ENCODE measurements at regions not wholly inside any gene's neighbourhood (a gene's known extent, or its start where the extent isn't known, plus 50 kb on each side); places are given as distances from the start of the nearest gene placed in this dataset.

DNA sequence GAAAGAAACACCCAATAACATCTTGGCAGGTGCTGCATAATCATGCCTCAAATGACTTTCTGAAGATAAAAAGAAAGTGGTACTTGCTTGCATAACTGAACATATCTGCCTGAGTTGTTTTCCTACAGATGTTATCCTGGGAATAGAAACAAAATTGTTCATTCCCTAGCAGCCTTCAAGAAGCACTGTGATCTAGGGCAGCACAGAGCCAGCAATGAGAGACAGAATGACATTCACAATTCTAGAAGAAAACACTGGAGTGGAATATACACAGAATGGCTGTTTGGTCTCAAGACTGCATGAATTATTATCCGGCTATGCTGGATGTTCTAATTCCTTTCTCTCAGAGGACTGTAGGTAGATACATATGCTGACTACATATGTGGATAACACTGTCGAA lies 790.9 kb downstream of the PDHA2 start:
- Histone ChIP-seq H3K79me2 (ENCODE audit: control insufficient read depth, insufficient read depth, low read length) (no peaks in the 10 kb centered on the region), H2AFZ (ENCODE audit: low read depth, low read length) (no peak overlapping the region), H4K20me1 (replicated peaks; ENCODE audit: control insufficient read depth, extremely low read depth, insufficient read depth, low read length) (no peaks in the 10 kb centered on the region), H3K4me3 (replicated peaks in 1 of 3; ENCODE audit: insufficient read depth in 1 of 3, low read depth in 1 of 3, low read length in 3 of 3) (no peak overlapping the region), H3K27me3 (ENCODE audit: control insufficient read depth in 2 of 2, insufficient read depth in 2 of 2, low read length in 2 of 2) (no peaks in the 10 kb centered on the region), H3K9ac (replicated peaks; ENCODE audit: extremely low read depth, insufficient read depth, low read length) (no peak overlapping the region), H3K9me1 (replicated peaks; ENCODE audit: control insufficient read depth, extremely low read depth, insufficient read depth, low read length) (no peaks in the 10 kb centered on the region), H3K4me1 (ENCODE audit: control insufficient read depth, extremely low read depth, insufficient read depth, low read length) (no peaks in the 10 kb centered on the region), H3K4me2 (ENCODE audit: insufficient read depth, low read length) (no peak overlapping the region), H3K27ac (ENCODE audit: insufficient read depth, low read depth, low read length) (no peak overlapping the region), H3K9me3 (replicated peaks; ENCODE audit: control insufficient read depth, insufficient read depth, low read length) (no peaks in the 10 kb centered on the region), H3K36me3 (ENCODE audit: control insufficient read depth in 2 of 2, extremely low read depth in 1 of 2, insufficient read depth in 2 of 2, low read length in 2 of 2) (no peaks in the 10 kb centered on the region)
- ChIA-PET POLR2A (no interaction called here), CTCF (interaction anchor here (1.4 kb wide), 2 partner anchors 18 to 19 kb away, joined by 3 to 4 read pairs; no protein-coding TSS in a partner anchor)
- BruUV-seq (replicated peaks), result no TSS peak
- dilution Hi-C loops (cut with MboI; ENCODE audit: extremely low pct_ligation_motif_present, low sequenced_read_pairs) (no loop called here), intact Hi-C loops (cut with micrococcal nuclease) (no loop called here)
- no peak for FAIRE-seq
- TF ChIP-seq MYC (IDR thresholded peaks at IDR 0.05; ENCODE audit: low read depth, low read length) (no peak), POLR2AphosphoS5 (IDR thresholded peaks at IDR 0.05; ENCODE audit: insufficient read depth, low read depth, low read length) (no peak), MAX (IDR thresholded peaks at IDR 0.05; ENCODE audit: insufficient read depth, insufficient read length) (no peak), FOS (IDR thresholded peaks at IDR 0.05; ENCODE audit: borderline replicate concordance, insufficient read depth, low read length) (no peak), JUN (IDR thresholded peaks at IDR 0.05; ENCODE audit: borderline replicate concordance, insufficient read depth, insufficient read length, low read depth) (no peak), GATA2 (IDR thresholded peaks at IDR 0.05; ENCODE audit: insufficient read depth, insufficient read length, low read depth, low read length) (no peak), POLR2A (IDR thresholded peaks at IDR 0.05; ENCODE audit: low read depth, low read length) (no peak), EZH2 (IDR thresholded peaks at IDR 0.05; ENCODE audit: borderline replicate concordance, low read depth, low read length, severe bottlenecking) (no peak)
- TF ChIP-seq, protein P1, sequence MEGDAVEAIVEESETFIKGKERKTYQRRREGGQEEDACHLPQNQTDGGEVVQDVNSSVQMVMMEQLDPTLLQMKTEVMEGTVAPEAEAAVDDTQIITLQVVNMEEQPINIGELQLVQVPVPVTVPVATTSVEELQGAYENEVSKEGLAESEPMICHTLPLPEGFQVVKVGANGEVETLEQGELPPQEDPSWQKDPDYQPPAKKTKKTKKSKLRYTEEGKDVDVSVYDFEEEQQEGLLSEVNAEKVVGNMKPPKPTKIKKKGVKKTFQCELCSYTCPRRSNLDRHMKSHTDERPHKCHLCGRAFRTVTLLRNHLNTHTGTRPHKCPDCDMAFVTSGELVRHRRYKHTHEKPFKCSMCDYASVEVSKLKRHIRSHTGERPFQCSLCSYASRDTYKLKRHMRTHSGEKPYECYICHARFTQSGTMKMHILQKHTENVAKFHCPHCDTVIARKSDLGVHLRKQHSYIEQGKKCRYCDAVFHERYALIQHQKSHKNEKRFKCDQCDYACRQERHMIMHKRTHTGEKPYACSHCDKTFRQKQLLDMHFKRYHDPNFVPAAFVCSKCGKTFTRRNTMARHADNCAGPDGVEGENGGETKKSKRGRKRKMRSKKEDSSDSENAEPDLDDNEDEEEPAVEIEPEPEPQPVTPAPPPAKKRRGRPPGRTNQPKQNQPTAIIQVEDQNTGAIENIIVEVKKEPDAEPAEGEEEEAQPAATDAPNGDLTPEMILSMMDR (IDR thresholded peaks at IDR 0.05; ENCODE audit: extremely low read depth in 1 of 2, insufficient read depth in 1 of 2, low read depth in 1 of 2, low read length in 2 of 2), result no peak
- DNase-seq (ENCODE audit: low read depth, low spot score), result no peak
